ENCODE measurements at regions not wholly inside any gene's neighbourhood (a gene's known extent, or its start where the extent isn't known, plus 50 kb on each side); places are given as distances from the start of the nearest gene placed in this dataset.

- TF ChIP-seq, protein P1, sequence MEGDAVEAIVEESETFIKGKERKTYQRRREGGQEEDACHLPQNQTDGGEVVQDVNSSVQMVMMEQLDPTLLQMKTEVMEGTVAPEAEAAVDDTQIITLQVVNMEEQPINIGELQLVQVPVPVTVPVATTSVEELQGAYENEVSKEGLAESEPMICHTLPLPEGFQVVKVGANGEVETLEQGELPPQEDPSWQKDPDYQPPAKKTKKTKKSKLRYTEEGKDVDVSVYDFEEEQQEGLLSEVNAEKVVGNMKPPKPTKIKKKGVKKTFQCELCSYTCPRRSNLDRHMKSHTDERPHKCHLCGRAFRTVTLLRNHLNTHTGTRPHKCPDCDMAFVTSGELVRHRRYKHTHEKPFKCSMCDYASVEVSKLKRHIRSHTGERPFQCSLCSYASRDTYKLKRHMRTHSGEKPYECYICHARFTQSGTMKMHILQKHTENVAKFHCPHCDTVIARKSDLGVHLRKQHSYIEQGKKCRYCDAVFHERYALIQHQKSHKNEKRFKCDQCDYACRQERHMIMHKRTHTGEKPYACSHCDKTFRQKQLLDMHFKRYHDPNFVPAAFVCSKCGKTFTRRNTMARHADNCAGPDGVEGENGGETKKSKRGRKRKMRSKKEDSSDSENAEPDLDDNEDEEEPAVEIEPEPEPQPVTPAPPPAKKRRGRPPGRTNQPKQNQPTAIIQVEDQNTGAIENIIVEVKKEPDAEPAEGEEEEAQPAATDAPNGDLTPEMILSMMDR (conservative IDR thresholded peaks at IDR 0.05; ENCODE audit: low read depth, low read length) = no peak
- TF ChIP-seq EZH2 (IDR thresholded peaks at IDR 0.05; ENCODE audit: borderline replicate concordance, low read depth, low read length, poor library complexity, severe bottlenecking) = no peak
Observed at GRCh38 chr2:146260551-146260950, 1584.3 kb upstream of the ACVR2A start.
